Body of pancreas (tissue), 4 donors: ENCODE measurements at regions not wholly inside any gene's neighbourhood (a gene's known extent, or its start where the extent isn't known, plus 50 kb on each side); places are given as distances from the start of the nearest gene placed in this dataset.

Source experiments
- POLR2A ChIP-seq, 3 donors: fragments of 450-650 bp; IDR thresholded peaks; one replicate each; pipeline ENCODE4 v1.6.1; 2016; ENCODE audit warnings: antibody characterized with exemption in 3 of 3, mild to moderate bottlenecking in 2 of 3
- TF ChIP-seq, protein P1 (sequence below), 7 experiments: fragments of 450-650 bp in 4 of 7; fragments of 200-600 bp in 3 of 7; sonication (generic) in 3 of 7; IDR thresholded peaks; one replicate each; pipeline ENCODE4 v1.5.1; 2016 to 2019; ENCODE audit warnings: antibody characterized with exemption in 7 of 7

DNA sequence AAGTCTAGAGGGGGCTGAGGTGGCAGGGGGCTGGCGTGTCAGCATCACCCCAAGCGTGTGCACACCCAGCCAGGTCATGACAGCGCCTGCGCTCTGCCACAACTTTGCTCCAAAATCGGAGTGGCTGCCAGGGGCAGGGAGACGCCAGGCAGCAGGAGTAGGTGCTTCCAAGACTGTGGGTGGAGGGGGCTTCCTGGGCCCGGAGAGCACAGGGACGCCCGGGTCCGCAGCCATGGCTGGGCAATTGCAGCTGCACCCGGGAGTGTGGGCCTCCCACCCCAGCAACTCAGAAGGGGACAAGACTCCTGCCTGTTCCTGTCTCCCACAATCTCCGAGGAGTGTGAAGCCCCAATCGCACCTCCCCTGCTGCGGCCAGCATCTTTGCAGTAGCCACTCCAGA is 53.1 kb upstream of the CYYR1 start:
- TF ChIP-seq, protein P1, sequence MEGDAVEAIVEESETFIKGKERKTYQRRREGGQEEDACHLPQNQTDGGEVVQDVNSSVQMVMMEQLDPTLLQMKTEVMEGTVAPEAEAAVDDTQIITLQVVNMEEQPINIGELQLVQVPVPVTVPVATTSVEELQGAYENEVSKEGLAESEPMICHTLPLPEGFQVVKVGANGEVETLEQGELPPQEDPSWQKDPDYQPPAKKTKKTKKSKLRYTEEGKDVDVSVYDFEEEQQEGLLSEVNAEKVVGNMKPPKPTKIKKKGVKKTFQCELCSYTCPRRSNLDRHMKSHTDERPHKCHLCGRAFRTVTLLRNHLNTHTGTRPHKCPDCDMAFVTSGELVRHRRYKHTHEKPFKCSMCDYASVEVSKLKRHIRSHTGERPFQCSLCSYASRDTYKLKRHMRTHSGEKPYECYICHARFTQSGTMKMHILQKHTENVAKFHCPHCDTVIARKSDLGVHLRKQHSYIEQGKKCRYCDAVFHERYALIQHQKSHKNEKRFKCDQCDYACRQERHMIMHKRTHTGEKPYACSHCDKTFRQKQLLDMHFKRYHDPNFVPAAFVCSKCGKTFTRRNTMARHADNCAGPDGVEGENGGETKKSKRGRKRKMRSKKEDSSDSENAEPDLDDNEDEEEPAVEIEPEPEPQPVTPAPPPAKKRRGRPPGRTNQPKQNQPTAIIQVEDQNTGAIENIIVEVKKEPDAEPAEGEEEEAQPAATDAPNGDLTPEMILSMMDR (IDR thresholded peaks at IDR 0.05), result no peak
- TF ChIP-seq POLR2A (IDR thresholded peaks at IDR 0.05), result no peak
